ENCODE measurements at regions not wholly inside any gene's neighbourhood (a gene's known extent, or its start where the extent isn't known, plus 50 kb on each side); places are given as distances from the start of the nearest gene placed in this dataset.

DNA sequence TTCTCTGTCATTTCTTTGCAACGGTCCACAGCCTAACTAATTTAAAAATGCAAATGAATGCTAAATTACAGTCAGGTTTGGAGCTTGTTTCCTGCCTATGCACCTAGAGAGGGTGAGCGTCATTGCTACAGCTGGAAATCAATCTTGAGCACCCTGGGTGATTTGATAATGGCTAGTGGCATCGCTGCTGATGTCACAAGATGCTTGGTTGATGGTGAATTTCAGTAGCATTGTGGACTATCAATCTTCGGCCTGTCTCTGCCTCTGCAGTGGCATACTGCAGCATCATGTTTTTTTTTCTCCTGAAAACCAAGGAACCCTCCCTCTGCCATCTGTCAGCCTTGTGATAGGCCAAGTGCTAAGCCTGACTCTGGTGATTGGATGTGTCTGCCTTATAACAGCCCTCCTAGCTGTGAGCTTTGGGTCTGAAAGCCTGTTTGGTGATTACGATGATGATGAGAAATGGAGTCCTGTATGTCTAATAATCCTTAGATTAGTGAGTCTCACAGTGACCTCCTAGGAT lies 75.3 kb downstream of the NMUR2 start:
- TF ChIP-seq, protein P1, sequence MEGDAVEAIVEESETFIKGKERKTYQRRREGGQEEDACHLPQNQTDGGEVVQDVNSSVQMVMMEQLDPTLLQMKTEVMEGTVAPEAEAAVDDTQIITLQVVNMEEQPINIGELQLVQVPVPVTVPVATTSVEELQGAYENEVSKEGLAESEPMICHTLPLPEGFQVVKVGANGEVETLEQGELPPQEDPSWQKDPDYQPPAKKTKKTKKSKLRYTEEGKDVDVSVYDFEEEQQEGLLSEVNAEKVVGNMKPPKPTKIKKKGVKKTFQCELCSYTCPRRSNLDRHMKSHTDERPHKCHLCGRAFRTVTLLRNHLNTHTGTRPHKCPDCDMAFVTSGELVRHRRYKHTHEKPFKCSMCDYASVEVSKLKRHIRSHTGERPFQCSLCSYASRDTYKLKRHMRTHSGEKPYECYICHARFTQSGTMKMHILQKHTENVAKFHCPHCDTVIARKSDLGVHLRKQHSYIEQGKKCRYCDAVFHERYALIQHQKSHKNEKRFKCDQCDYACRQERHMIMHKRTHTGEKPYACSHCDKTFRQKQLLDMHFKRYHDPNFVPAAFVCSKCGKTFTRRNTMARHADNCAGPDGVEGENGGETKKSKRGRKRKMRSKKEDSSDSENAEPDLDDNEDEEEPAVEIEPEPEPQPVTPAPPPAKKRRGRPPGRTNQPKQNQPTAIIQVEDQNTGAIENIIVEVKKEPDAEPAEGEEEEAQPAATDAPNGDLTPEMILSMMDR (IDR thresholded peaks at IDR 0.05; ENCODE audit: low read depth, low read length): no peak
- H3K27me3 ChIP-seq: peaks cover 4% of the 10 kb centered on the region
- no peaks in the 10 kb centered on the region for H3K36me3 ChIP-seq
- no peaks in the 10 kb centered on the region for H3K4me1 ChIP-seq (ENCODE audit: low read depth)
- no peaks in the 10 kb centered on the region for H3K9me3 ChIP-seq (ENCODE audit: low read depth)
- DNase-seq (ENCODE audit: low read depth in 1 of 2, low spot score in 1 of 2): no peak
- no peak overlapping the region for H3K4me3 ChIP-seq
- no peak overlapping the region for H3K27ac ChIP-seq

DNA sequence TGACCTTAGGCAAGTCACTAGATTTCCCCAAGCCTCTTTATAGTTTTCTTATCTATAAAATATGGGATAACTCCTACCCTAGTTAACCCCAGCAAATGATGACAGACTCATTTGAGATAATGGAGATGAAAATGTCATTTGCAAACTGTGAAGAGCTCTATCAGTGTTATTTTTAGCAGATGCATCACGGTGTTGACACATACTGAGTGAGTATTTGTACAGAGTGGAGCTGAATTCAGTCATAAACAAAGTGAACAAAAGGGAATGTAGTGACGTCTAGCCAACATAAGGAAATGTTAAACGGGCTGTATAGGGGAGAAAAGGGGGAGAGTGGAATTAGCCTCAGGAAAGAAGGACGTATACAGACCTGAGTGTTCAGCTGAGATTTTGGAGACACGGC lies 75.9 kb downstream of the NMUR2 start:
- TF ChIP-seq, protein P1 (IDR thresholded peaks at IDR 0.05; ENCODE audit: low read depth, low read length): no peak
- Histone ChIP-seq H3K9me3 (ENCODE audit: low read depth) (no peaks in the 10 kb centered on the region), H3K4me3 (no peak overlapping the region), H3K27ac (no peak overlapping the region), H3K36me3 (no peaks in the 10 kb centered on the region), H3K4me1 (ENCODE audit: low read depth) (no peaks in the 10 kb centered on the region), H3K27me3 (no peaks in the 10 kb centered on the region)
- no peak for DNase-seq (ENCODE audit: low read depth in 1 of 2, low spot score in 1 of 2)

DNA sequence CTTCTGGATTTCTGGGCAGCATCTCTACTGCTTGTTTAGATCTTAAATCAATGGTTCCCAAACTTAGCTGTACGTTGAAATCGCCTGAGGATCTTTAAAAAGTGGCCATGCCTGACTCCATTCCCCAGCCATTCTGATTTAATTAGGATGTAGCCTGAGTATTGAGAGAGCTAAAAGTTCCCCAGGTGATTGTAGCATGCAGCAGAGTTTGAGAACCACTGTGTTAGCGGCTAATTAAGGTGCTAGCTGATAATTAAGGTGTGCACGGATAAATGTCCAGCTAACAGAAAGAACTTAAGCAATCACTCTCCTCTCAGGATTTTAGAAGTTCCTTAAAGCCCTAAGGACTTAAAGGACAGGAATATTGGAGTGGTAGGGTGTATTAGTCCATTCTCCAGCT lies 89.1 kb downstream of the NMUR2 start:
- H3K27me3 ChIP-seq: no peaks in the 10 kb centered on the region
- H3K27ac ChIP-seq: no peak overlapping the region
- TF ChIP-seq, protein P1 (IDR thresholded peaks at IDR 0.05; ENCODE audit: low read depth, low read length): no peak
- no peaks in the 10 kb centered on the region for H3K9me3 ChIP-seq (ENCODE audit: low read depth)
- H3K36me3 ChIP-seq: no peaks in the 10 kb centered on the region
- H3K4me3 ChIP-seq: no peak overlapping the region
- no peak for DNase-seq (ENCODE audit: low read depth in 1 of 2, low spot score in 1 of 2)
- no peaks in the 10 kb centered on the region for H3K4me1 ChIP-seq (ENCODE audit: low read depth)

DNA sequence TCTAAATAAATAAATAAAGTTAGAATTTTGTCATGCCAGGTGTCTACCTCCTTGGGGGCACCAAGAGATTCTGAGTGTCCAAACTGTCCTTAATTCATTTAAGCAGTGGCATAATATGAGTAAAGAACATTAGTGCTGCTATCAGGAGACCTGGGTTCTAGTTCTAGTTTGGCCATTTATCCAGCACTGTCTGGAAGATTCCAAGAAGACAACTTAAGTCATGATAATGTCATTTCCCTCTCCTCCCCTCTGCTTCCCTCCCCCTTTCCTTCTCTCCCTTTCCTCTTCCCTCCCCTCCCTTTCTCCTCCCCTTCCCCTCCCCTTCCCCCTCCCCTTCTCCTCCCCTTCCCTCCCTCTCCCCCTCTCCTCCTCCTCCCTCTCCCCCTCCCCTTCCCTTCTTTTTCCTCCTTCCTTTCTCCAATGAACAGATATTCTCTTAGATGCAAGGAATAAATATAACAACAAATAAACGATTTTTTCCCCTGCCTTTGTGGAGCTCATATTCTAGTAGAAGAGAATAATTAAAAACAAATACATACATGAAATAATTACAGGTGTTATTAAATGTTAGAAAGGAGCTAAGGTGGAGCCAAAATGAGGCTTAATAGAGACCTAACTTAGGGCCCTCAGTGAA lies 90.8 kb downstream of the NMUR2 start:
- H3K4me1 ChIP-seq (ENCODE audit: low read depth): no peaks in the 10 kb centered on the region
- H3K36me3 ChIP-seq: no peaks in the 10 kb centered on the region
- TF ChIP-seq, protein P1 (IDR thresholded peaks at IDR 0.05; ENCODE audit: low read depth, low read length): no peak
- no peak overlapping the region for H3K27ac ChIP-seq
- DNase-seq (ENCODE audit: low read depth in 1 of 2, low spot score in 1 of 2): no peak
- no peaks in the 10 kb centered on the region for H3K27me3 ChIP-seq
- H3K4me3 ChIP-seq: no peak overlapping the region
- no peaks in the 10 kb centered on the region for H3K9me3 ChIP-seq (ENCODE audit: low read depth)

DNA sequence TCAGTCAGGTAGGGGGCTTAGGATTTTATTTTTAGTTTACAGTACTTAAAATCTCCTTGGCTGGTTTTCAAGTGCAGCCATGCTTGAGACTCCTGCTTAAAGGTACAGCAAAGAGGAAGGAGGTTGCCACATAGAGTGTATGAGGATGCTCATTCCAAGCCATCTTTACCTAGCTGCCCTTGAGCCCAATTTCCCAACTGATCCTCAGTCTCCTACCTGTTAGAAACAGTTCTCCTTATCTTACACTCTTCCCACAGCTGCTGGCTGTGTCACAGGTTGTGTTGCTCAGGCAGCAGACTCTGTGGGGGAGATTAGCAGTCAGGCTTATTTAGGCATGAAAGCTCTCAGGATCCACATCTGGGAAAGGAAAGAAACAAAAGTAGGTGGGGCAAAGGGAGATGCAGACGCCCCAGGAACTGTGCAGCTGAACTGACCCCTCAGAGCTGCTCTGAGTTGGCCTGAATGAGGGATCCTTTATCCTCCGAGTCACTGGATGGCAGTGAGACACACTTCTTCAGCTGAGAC lies 95.1 kb downstream of the NMUR2 start:
- no peaks in the 10 kb centered on the region for H3K9me3 ChIP-seq (ENCODE audit: low read depth)
- no peak overlapping the region for H3K27ac ChIP-seq
- no peak for DNase-seq (ENCODE audit: low read depth in 1 of 2, low spot score in 1 of 2)
- TF ChIP-seq, protein P1 (IDR thresholded peaks at IDR 0.05; ENCODE audit: low read depth, low read length): no peak
- no peaks in the 10 kb centered on the region for H3K4me1 ChIP-seq (ENCODE audit: low read depth)
- H3K36me3 ChIP-seq: no peaks in the 10 kb centered on the region
- H3K27me3 ChIP-seq: no peaks in the 10 kb centered on the region
- H3K4me3 ChIP-seq: no peak overlapping the region

All from cardiac muscle cell (in vitro differentiated cells and primary cell).